ENCODE measurements at regions not wholly inside any gene's neighbourhood (a gene's known extent, or its start where the extent isn't known, plus 50 kb on each side); places are given as distances from the start of the nearest gene placed in this dataset.

GRCh38 chr2:196337208-196337953 lies 166.0 kb upstream of the STK17B start:
- no peaks in the 10 kb centered on the region for H3K9me3 Mint-ChIP-seq
- H3K27ac Mint-ChIP-seq, result no peak overlapping the region
- H3K36me3 Mint-ChIP-seq, result no peaks in the 10 kb centered on the region
- no peaks in the 10 kb centered on the region for H3K4me1 Mint-ChIP-seq
- peaks cover 0 to 2% (median 2%) of the 10 kb centered on the region in 3 donors for H3K27me3 Mint-ChIP-seq (ENCODE audit: low read depth in 3 of 3)
- DNase-seq, result peak; percentile 6 to 12 (median 12)
- no peak overlapping the region for H3K4me3 Mint-ChIP-seq

- no peaks in the 10 kb centered on the region for H3K4me1 Mint-ChIP-seq
Observed at GRCh38 chr2:196338440-196338839, 167.1 kb upstream of the STK17B start.

GRCh38 chr2:196341277-196341841 lies 170.0 kb upstream of the STK17B start:
- H3K4me1 Mint-ChIP-seq, result no peaks in the 10 kb centered on the region
- peaks cover 0 to 2% (median under 1%) of the 10 kb centered on the region in 3 donors for H3K27me3 Mint-ChIP-seq (ENCODE audit: low read depth in 3 of 3)

More at GRCh38 chr2:196338440-196338839, 167.1 kb upstream of the STK17B start:
- Mint-ChIP-seq H3K27ac (no peak overlapping the region), H3K4me3 (no peak overlapping the region), H3K36me3 (no peaks in the 10 kb centered on the region), H3K9me3 (no peaks in the 10 kb centered on the region), H3K27me3 (ENCODE audit: low read depth in 3 of 3) (peaks cover 0 to 2% (median 2%) of the 10 kb centered on the region in 3 donors)
- DNase-seq, result no peak

GRCh38 chr2:196344397-196344796 lies 173.0 kb upstream of the STK17B start:
- Mint-ChIP-seq H3K27ac (no peak overlapping the region), H3K36me3 (no peaks in the 10 kb centered on the region), H3K27me3 (ENCODE audit: low read depth in 3 of 3) (peaks cover 0 to 2% (median 2%) of the 10 kb centered on the region in 3 donors), H3K4me1 (no peaks in the 10 kb centered on the region), H3K4me3 (no peak overlapping the region), H3K9me3 (no peaks in the 10 kb centered on the region)
- no peak for DNase-seq

More at GRCh38 chr2:196341277-196341841, 170.0 kb upstream of the STK17B start:
- DNase-seq, result no peak
- Mint-ChIP-seq H3K9me3 (no peaks in the 10 kb centered on the region), H3K36me3 (no peaks in the 10 kb centered on the region), H3K4me3 (no peak overlapping the region), H3K27ac (no peak overlapping the region)

- Mint-ChIP-seq H3K36me3 (no peaks in the 10 kb centered on the region), H3K4me3 (no peak overlapping the region), H3K9me3 (peaks cover 0 to 2% (median 0%) of the 10 kb centered on the region in 6 donors), H3K27ac (no peak overlapping the region), H3K4me1 (no peaks in the 10 kb centered on the region), H3K27me3 (ENCODE audit: low read depth in 3 of 3) (peaks cover 0 to 11% (median 1%) of the 10 kb centered on the region in 3 donors)
- no peak for DNase-seq
Observed at GRCh38 chr2:196353717-196354116, 182.3 kb upstream of the STK17B start.

- Mint-ChIP-seq H3K4me1 (no peaks in the 10 kb centered on the region), H3K4me3 (no peak overlapping the region), H3K27ac (no peak overlapping the region), H3K9me3 (peaks cover 0 to 2% (median 0%) of the 10 kb centered on the region in 6 donors), H3K27me3 (ENCODE audit: low read depth in 3 of 3) (peaks cover 0 to 11% (median 1%) of the 10 kb centered on the region in 3 donors), H3K36me3 (no peaks in the 10 kb centered on the region)
- no peak for DNase-seq
Observed at GRCh38 chr2:196354186-196354585, 182.8 kb upstream of the STK17B start.

GRCh38 chr2:196356332-196356731 lies 185.0 kb upstream of the STK17B start:
- H3K4me1 Mint-ChIP-seq, result no peaks in the 10 kb centered on the region
- no peak overlapping the region for H3K4me3 Mint-ChIP-seq
- no peaks in the 10 kb centered on the region for H3K36me3 Mint-ChIP-seq
- H3K27me3 Mint-ChIP-seq (ENCODE audit: low read depth in 3 of 3), result peaks cover 0 to 17% (median 3%) of the 10 kb centered on the region in 3 donors
- no peak overlapping the region for H3K27ac Mint-ChIP-seq
- DNase-seq, result no peak
- H3K9me3 Mint-ChIP-seq, result no peaks in the 10 kb centered on the region

- DNase-seq, result no peak
- H3K27ac Mint-ChIP-seq, result no peak overlapping the region
- no peaks in the 10 kb centered on the region for H3K4me1 Mint-ChIP-seq
- peaks cover 0 to 16% (median 2%) of the 10 kb centered on the region in 3 donors for H3K27me3 Mint-ChIP-seq (ENCODE audit: low read depth in 3 of 3)
- H3K9me3 Mint-ChIP-seq, result no peaks in the 10 kb centered on the region
- no peaks in the 10 kb centered on the region for H3K36me3 Mint-ChIP-seq
- no peak overlapping the region for H3K4me3 Mint-ChIP-seq
Observed at GRCh38 chr2:196360650-196361049, 189.3 kb upstream of the STK17B start.

- Mint-ChIP-seq H3K4me1 (no peaks in the 10 kb centered on the region), H3K27ac (no peak overlapping the region), H3K36me3 (no peaks in the 10 kb centered on the region), H3K9me3 (no peaks in the 10 kb centered on the region), H3K27me3 (ENCODE audit: low read depth in 3 of 3) (peaks cover 2 to 20% (median 2%) of the 10 kb centered on the region in 3 donors), H3K4me3 (no peak overlapping the region)
- DNase-seq, result no peak
Observed at GRCh38 chr2:196361606-196362326, 190.4 kb upstream of the STK17B start.

GRCh38 chr2:196362973-196363549 lies 191.7 kb upstream of the STK17B start:
- no peaks in the 10 kb centered on the region for H3K4me1 Mint-ChIP-seq
- H3K4me3 Mint-ChIP-seq, result no peak overlapping the region
- H3K36me3 Mint-ChIP-seq, result no peaks in the 10 kb centered on the region
- no peak overlapping the region for H3K27ac Mint-ChIP-seq
- peaks cover 2 to 15% (median 2%) of the 10 kb centered on the region in 3 donors for H3K27me3 Mint-ChIP-seq (ENCODE audit: low read depth in 3 of 3)
- peaks cover 0 to 2% (median 0%) of the 10 kb centered on the region in 6 donors for H3K9me3 Mint-ChIP-seq
- DNase-seq, result no peak

- Mint-ChIP-seq H3K27me3 (ENCODE audit: low read depth in 3 of 3) (peaks cover 0 to 8% (median 5%) of the 10 kb centered on the region in 3 donors), H3K4me3 (no peak overlapping the region), H3K4me1 (no peaks in the 10 kb centered on the region), H3K36me3 (no peaks in the 10 kb centered on the region), H3K27ac (no peak overlapping the region), H3K9me3 (peaks cover 0 to 16% (median 3%) of the 10 kb centered on the region in 6 donors)
- no peak for DNase-seq
Observed at GRCh38 chr2:196365145-196365544, 193.8 kb upstream of the STK17B start.

GRCh38 chr2:196365923-196366322 lies 194.5 kb upstream of the STK17B start:
- Mint-ChIP-seq H3K4me1 (no peaks in the 10 kb centered on the region), H3K27ac (no peak overlapping the region), H3K4me3 (no peak overlapping the region), H3K36me3 (no peaks in the 10 kb centered on the region), H3K9me3 (peaks cover 0 to 16% (median 3%) of the 10 kb centered on the region in 6 donors), H3K27me3 (ENCODE audit: low read depth in 3 of 3) (peaks cover 0 to 8% (median 5%) of the 10 kb centered on the region in 3 donors)
- DNase-seq, result no peak

- Mint-ChIP-seq H3K27me3 (ENCODE audit: low read depth in 3 of 3) (peaks cover 0 to 8% (median 5%) of the 10 kb centered on the region in 3 donors), H3K4me1 (no peaks in the 10 kb centered on the region), H3K27ac (no peak overlapping the region), H3K36me3 (no peaks in the 10 kb centered on the region), H3K4me3 (no peak overlapping the region), H3K9me3 (peaks cover 0 to 16% (median 3%) of the 10 kb centered on the region in 6 donors)
- DNase-seq, result no peak
Observed at GRCh38 chr2:196367633-196368032, 196.3 kb upstream of the STK17B start.

Data from immature natural killer cell (primary cell).